GM12865 (cell line): ENCODE measurements at regions not wholly inside any gene's neighbourhood (a gene's known extent, or its start where the extent isn't known, plus 50 kb on each side); places are given as distances from the start of the nearest gene placed in this dataset.

Experiments used
- DNase-seq: peaks from one replicate; pipeline ENCODE4 v3.0.0; 2010; ENCODE audit warnings: low read depth
- H3K4me3 ChIP-seq: 2 replicates; pipeline ENCODE4 v1.5.1; 2011; ENCODE audit warnings: mild to moderate bottlenecking, low read depth, low read length, control low read depth
- CTCF ChIP-seq: IDR thresholded peaks from 2 replicates; pipeline ENCODE4 v1.5.1; 2011; ENCODE audit warnings: low read length, control low read depth, low read depth, inconsistent platforms; ENCODE audit not compliant: insufficient read depth; ENCODE audit errors: missing control alignments

GRCh38 chr7:155948423-155948822 lies 136.2 kb upstream of the SHH start:
- H3K4me3 ChIP-seq: no peak overlapping the region
- no peak for TF ChIP-seq CTCF
- DNase-seq: no peak

GRCh38 chr7:155947051-155947450 lies 134.8 kb upstream of the SHH start:
- DNase-seq: no peak
- no peak overlapping the region for H3K4me3 ChIP-seq
- no peak for TF ChIP-seq CTCF

DNA sequence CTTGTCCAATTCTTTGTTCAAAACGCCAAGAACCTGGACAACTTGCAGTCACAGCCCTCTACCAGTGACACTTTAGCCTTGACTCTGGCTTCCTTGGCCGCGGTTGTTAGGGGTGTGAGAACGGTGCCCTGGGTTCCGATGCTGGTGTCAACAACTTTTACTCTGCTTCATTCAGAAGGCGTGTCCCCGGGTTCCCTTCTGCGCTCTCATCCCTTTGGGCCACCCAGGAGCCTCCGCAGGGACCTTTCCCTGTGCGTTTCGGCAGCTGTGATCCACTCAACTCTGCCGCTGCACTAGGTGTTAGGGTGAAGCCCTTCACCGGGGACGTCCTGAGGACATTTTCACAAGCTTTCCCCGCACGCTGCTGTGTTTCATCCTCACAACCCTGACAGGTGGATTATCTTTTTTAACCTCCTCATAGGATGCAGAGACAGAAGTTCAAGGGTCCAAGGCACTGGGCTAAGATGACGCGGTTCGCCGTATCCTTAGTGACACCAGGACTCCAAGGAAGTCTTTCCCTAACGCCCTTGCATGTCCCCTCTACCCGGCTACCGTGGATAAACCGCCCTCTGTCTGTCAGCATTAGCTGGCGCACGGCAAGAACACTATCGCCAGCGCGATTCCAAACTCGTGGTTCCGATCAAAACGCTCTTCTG lies 133.5 kb upstream of the SHH start:
- H3K4me3 ChIP-seq: no peak overlapping the region
- no peak for DNase-seq
- no peak for TF ChIP-seq CTCF

DNA sequence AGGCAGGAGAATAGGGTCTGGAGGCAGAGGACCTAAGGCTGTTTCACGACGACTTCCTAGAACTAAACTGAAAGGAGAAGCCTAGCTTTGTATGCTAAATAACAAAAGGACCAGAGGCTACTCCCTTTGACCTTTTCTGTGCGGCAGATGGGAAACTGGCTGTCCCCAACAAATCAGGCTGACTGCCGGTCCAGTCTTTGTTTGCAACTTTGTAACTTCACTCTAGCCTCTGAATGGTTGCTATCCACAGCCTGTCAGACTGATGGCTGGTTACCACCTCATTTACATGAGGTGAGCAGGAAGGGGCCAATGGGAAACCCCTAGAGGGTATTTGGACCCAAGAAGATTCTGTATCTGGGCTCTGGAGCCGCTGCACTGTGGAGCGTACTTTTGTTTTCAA lies 132.6 kb upstream of the SHH start:
- no peak for TF ChIP-seq CTCF
- DNase-seq: no peak
- no peak overlapping the region for H3K4me3 ChIP-seq

DNA sequence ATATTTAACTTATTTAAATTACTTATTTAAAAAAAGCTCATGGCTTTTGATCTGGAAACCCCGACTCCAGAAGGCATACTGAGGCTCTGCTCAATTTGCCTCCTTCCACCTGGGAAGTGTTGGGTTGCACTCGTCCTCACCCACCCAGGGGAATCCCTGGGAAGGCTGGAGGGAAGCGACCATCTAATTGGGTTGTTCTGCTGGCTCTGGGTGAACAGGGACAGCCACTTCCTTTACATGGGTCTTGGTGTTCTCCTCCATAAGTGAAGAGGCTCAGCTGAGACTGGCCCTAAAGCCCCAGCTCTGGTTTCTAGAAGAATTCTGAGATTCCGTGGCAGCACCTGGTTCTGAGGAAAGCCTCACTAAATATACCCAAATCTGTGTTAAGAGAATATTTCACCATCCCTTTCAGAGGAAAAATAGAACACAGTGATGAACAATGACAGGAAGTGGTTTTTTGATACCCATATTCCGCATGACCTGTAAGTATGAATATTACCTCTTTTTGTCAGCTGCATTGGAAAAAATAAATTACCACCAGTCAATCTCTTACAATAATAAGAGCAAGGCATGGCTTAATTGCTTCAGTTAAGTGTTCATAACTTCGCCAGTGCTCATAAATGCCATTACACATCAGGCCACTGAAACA lies 131.1 kb upstream of the SHH start:
- DNase-seq: no peak
- TF ChIP-seq CTCF: no peak
- no peak overlapping the region for H3K4me3 ChIP-seq

DNA sequence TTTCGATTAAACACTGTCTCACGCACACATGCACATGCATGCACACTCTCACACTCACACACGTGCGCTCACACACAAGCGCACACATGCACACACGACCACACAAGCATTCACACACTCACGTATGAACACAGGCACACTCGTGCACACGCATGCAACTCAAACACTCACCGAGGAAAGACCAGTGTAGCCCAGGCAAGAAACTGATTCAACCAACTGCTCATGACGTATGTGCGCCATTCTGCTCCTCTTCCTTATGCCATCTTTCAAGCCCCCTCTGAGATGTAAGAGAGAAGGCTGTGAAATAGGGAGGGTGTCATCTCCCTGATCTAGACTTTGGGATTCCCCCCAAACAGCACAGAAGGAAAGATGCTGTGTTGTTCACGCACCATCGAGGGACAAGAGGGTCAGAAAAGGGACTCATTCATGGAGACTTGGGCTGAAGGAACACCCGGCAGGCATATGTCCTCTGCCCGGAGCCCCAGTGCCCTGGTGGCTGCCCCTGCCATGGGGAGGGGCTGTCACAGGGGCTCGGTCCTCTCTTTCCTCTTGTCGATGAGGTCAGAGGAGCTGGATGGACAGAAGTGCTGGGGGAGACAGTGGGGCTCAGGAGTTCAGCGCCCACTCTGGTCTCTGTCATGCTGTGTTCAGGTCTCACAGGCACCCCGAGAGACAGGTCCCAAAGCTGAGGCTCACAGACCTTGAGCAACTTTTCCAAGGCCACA lies 130.1 kb upstream of the SHH start:
- TF ChIP-seq CTCF: no peak
- H3K4me3 ChIP-seq: no peak overlapping the region
- DNase-seq: no peak

GRCh38 chr7:155941688-155942087 lies 129.4 kb upstream of the SHH start:
- DNase-seq: no peak
- no peak overlapping the region for H3K4me3 ChIP-seq
- TF ChIP-seq CTCF: no peak
